ENCODE measurements at regions not wholly inside any gene's neighbourhood (a gene's known extent, or its start where the extent isn't known, plus 50 kb on each side); places are given as distances from the start of the nearest gene placed in this dataset.

GRCh38 chr12:92614502-92614901 lies 88.3 kb upstream of the PLEKHG7 start:
- no peak for DNase-seq

- no peak for DNase-seq
Observed at GRCh38 chr12:92614001-92614400, 88.8 kb upstream of the PLEKHG7 start.

- no peak for DNase-seq
Observed at GRCh38 chr12:92612611-92613010, 90.2 kb upstream of the PLEKHG7 start.

- DNase-seq: peak; percentile 24
Observed at GRCh38 chr12:92608151-92609091, 94.4 kb upstream of the PLEKHG7 start.

- no peak for DNase-seq
Observed at GRCh38 chr12:92606956-92607355, 95.8 kb upstream of the PLEKHG7 start.

- DNase-seq: no peak
Observed at GRCh38 chr12:92605621-92606170, 97.1 kb upstream of the PLEKHG7 start.

- DNase-seq: peak; percentile 62
Observed at GRCh38 chr12:92604786-92605185, 98.0 kb upstream of the PLEKHG7 start.

GRCh38 chr12:92603741-92604432 lies 98.9 kb upstream of the PLEKHG7 start:
- DNase-seq: no peak

- DNase-seq: no peak
Observed at GRCh38 chr12:92602930-92603623, 99.7 kb upstream of the PLEKHG7 start.

GRCh38 chr12:92602476-92602875 lies 100.3 kb upstream of the PLEKHG7 start:
- peak; percentile 69 for DNase-seq

- DNase-seq: no peak
Observed at GRCh38 chr12:92601680-92602079, 101.1 kb upstream of the PLEKHG7 start.

GRCh38 chr12:92601176-92601575 lies 101.6 kb upstream of the PLEKHG7 start:
- DNase-seq: no peak

GRCh38 chr12:92600052-92600451 lies 102.7 kb upstream of the PLEKHG7 start:
- no peak for DNase-seq

GRCh38 chr12:92597997-92598396 lies 104.8 kb upstream of the PLEKHG7 start:
- DNase-seq: no peak

- DNase-seq: no peak
Observed at GRCh38 chr12:92597118-92597517, 105.7 kb upstream of the PLEKHG7 start.

- no peak for DNase-seq
Observed at GRCh38 chr12:92596383-92596782, 106.4 kb upstream of the PLEKHG7 start.

- no peak for DNase-seq
Observed at GRCh38 chr12:92595663-92596062, 107.1 kb upstream of the PLEKHG7 start.

GRCh38 chr12:92593734-92594402 lies 108.9 kb upstream of the PLEKHG7 start:
- no peak for DNase-seq

- no peak for DNase-seq
Observed at GRCh38 chr12:92585115-92585727, 117.6 kb upstream of the PLEKHG7 start.

- no peak for DNase-seq
Observed at GRCh38 chr12:92583910-92584309, 118.9 kb upstream of the PLEKHG7 start.

GRCh38 chr12:92582893-92583292 lies 119.9 kb upstream of the PLEKHG7 start:
- DNase-seq: no peak

GRCh38 chr12:92582475-92582874 lies 120.3 kb upstream of the PLEKHG7 start:
- DNase-seq: peak; percentile 26
